Astrocyte (in vitro differentiated cells and primary cell): ENCODE measurements at regions not wholly inside any gene's neighbourhood (a gene's known extent, or its start where the extent isn't known, plus 50 kb on each side); places are given as distances from the start of the nearest gene placed in this dataset.

Source experiments
- DNase-seq: peaks from one replicate; pipeline ENCODE4 v3.0.0-alpha.2; 2010; ENCODE audit warnings: low read depth
- FAIRE-seq: peaks from 2 replicates; lab custom pipeline; 2011; peaks lifted over from hg19 to GRCh38; lab: Jason Lieb, UNC
- H2AFZ ChIP-seq: 2 replicates; pipeline ENCODE4 v1.6.0; 2012; ENCODE audit warnings: low read depth, low read length, inconsistent platforms
- H3K27ac ChIP-seq: 2 replicates; pipeline ENCODE4 v1.5.1; 2011; ENCODE audit warnings: low read depth, low read length, inconsistent platforms
- H3K27me3 ChIP-seq: 2 replicates; pipeline ENCODE4 v1.6.0; 2011; ENCODE audit warnings: low read length, inconsistent platforms; ENCODE audit not compliant: insufficient read depth
- H3K36me3 ChIP-seq: 2 replicates; pipeline ENCODE4 v1.5.1; 2011; ENCODE audit warnings: low read length, inconsistent platforms; ENCODE audit not compliant: insufficient read depth
- H3K4me1 ChIP-seq: 2 replicates; pipeline ENCODE4 v1.5.1; 2011; ENCODE audit warnings: low read length, inconsistent platforms; ENCODE audit not compliant: insufficient read depth
- H3K4me2 ChIP-seq: 2 replicates; pipeline ENCODE4 v1.6.0; 2012; ENCODE audit warnings: low read length, inconsistent platforms
- H3K4me3 ChIP-seq: 2 replicates; pipeline ENCODE4 v1.5.1; 2011; ENCODE audit warnings: low read depth, mild to moderate bottlenecking, low read length, inconsistent platforms; ENCODE audit not compliant: insufficient read depth
- H3K79me2 ChIP-seq: 2 replicates; pipeline ENCODE4 v1.6.0; 2012; ENCODE audit warnings: mild to moderate bottlenecking, low read length, inconsistent platforms; ENCODE audit not compliant: insufficient read depth
- H3K9ac ChIP-seq: 2 replicates; pipeline ENCODE4 v1.6.0; 2012; ENCODE audit warnings: mild to moderate bottlenecking, low read length, inconsistent platforms
- H3K9me3 ChIP-seq: 2 replicates; pipeline ENCODE4 v1.5.1; 2012; ENCODE audit warnings: low read depth, mild to moderate bottlenecking, low read length, inconsistent platforms; ENCODE audit not compliant: insufficient read depth
- H4K20me1 ChIP-seq: 2 replicates; pipeline ENCODE4 v1.6.0; 2012; ENCODE audit warnings: low read length, inconsistent platforms; ENCODE audit not compliant: insufficient read depth
- H3K27ac Mint-ChIP-seq: one replicate; pipeline ENCODE4 v1.8.0; 2021; ENCODE audit warnings: mild to moderate bottlenecking, mixed read lengths; ENCODE audit not compliant: unreplicated experiment
- H3K27me3 Mint-ChIP-seq: one replicate; pipeline ENCODE4 v1.8.0; 2021; ENCODE audit warnings: low read depth, mixed read lengths; ENCODE audit not compliant: unreplicated experiment
- H3K36me3 Mint-ChIP-seq: one replicate; pipeline ENCODE4 v1.8.0; 2021; ENCODE audit warnings: low read depth, mixed read lengths; ENCODE audit not compliant: unreplicated experiment
- H3K4me1 Mint-ChIP-seq: one replicate; pipeline ENCODE4 v1.8.0; 2021; ENCODE audit warnings: low read depth, mixed read lengths; ENCODE audit not compliant: unreplicated experiment
- H3K4me3 Mint-ChIP-seq: one replicate; pipeline ENCODE4 v1.8.0; 2021; ENCODE audit warnings: mild to moderate bottlenecking, moderate library complexity, mixed read lengths; ENCODE audit not compliant: unreplicated experiment
- H3K9me3 Mint-ChIP-seq: one replicate; pipeline ENCODE4 v1.8.0; 2021; ENCODE audit warnings: mild to moderate bottlenecking, mixed read lengths; ENCODE audit not compliant: unreplicated experiment
- EZH2 ChIP-seq: IDR thresholded peaks from 2 replicates; pipeline ENCODE4 v1.6.1; 2012; ENCODE audit warnings: mild to moderate bottlenecking, low read length, inconsistent platforms; ENCODE audit not compliant: insufficient read depth
- TF ChIP-seq, protein P1 (sequence below): IDR thresholded peaks from 2 replicates; pipeline ENCODE4 v1.5.1; 2011; ENCODE audit warnings: low read depth, mild to moderate bottlenecking, inconsistent platforms, low read length, moderate library complexity; ENCODE audit not compliant: insufficient read depth

DNA sequence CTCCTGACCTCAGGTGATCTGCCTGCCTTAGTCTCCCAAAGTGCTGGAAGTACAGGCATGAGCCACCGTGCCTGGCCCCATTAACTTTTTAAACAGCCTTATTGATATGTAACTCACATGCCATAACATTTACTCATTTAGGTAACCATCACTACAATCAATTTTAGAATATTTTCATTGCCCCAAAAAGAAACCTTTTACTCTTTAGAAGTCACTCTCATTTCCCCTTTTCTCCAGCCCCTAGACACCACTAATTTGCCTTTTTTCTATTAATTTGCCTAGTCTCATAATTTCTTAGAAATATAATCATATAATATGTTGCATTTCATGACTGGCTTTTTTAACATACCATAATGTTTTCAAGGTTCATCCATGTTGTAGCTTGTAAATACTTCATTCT lies 57.2 kb upstream of the TACR1 start:
- Histone ChIP-seq H3K36me3 (no peaks in the 10 kb centered on the region), H3K9ac (no peak overlapping the region), H3K4me1 (no peaks in the 10 kb centered on the region), H3K27me3 (no peaks in the 10 kb centered on the region), H3K4me3 (no peak overlapping the region), H2AFZ (no peak overlapping the region), H3K79me2 (no peaks in the 10 kb centered on the region), H4K20me1 (no peaks in the 10 kb centered on the region), H3K9me3 (no peaks in the 10 kb centered on the region), H3K27ac (no peak overlapping the region), H3K4me2 (no peak overlapping the region)
- no peak for FAIRE-seq
- DNase-seq = no peak
- TF ChIP-seq, protein P1, sequence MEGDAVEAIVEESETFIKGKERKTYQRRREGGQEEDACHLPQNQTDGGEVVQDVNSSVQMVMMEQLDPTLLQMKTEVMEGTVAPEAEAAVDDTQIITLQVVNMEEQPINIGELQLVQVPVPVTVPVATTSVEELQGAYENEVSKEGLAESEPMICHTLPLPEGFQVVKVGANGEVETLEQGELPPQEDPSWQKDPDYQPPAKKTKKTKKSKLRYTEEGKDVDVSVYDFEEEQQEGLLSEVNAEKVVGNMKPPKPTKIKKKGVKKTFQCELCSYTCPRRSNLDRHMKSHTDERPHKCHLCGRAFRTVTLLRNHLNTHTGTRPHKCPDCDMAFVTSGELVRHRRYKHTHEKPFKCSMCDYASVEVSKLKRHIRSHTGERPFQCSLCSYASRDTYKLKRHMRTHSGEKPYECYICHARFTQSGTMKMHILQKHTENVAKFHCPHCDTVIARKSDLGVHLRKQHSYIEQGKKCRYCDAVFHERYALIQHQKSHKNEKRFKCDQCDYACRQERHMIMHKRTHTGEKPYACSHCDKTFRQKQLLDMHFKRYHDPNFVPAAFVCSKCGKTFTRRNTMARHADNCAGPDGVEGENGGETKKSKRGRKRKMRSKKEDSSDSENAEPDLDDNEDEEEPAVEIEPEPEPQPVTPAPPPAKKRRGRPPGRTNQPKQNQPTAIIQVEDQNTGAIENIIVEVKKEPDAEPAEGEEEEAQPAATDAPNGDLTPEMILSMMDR = no peak
- no peak for TF ChIP-seq EZH2
- Mint-ChIP-seq H3K27me3 (no peaks in the 10 kb centered on the region), H3K9me3 (peaks cover 5% of the 10 kb centered on the region), H3K27ac (no peak overlapping the region), H3K4me3 (no peak overlapping the region), H3K36me3 (no peaks in the 10 kb centered on the region), H3K4me1 (no peaks in the 10 kb centered on the region)

- H2AFZ ChIP-seq = no peak overlapping the region
- no peak for DNase-seq
- no peak overlapping the region for H3K27ac ChIP-seq
- no peak overlapping the region for H3K4me3 Mint-ChIP-seq
- H3K27me3 ChIP-seq = no peaks in the 10 kb centered on the region
- H3K9ac ChIP-seq = no peak overlapping the region
- no peak for TF ChIP-seq EZH2
- TF ChIP-seq, protein P1 = no peak
- peaks cover 6% of the 10 kb centered on the region for H3K9me3 ChIP-seq
- no peaks in the 10 kb centered on the region for H3K36me3 ChIP-seq
- no peaks in the 10 kb centered on the region for H3K4me1 ChIP-seq
- no peaks in the 10 kb centered on the region for H3K27me3 Mint-ChIP-seq
- no peaks in the 10 kb centered on the region for H3K36me3 Mint-ChIP-seq
- H3K4me1 Mint-ChIP-seq = no peaks in the 10 kb centered on the region
- no peaks in the 10 kb centered on the region for H4K20me1 ChIP-seq
- H3K4me3 ChIP-seq = no peak overlapping the region
- FAIRE-seq = no peak
- H3K79me2 ChIP-seq = no peaks in the 10 kb centered on the region
- H3K9me3 Mint-ChIP-seq = peaks cover 6% of the 10 kb centered on the region
- H3K4me2 ChIP-seq = no peak overlapping the region
- H3K27ac Mint-ChIP-seq = no peak overlapping the region
These were observed 54.2 kb upstream of the TACR1 start for GRCh38 chr2:75253526-75253925.

- peaks cover 6% of the 10 kb centered on the region for H3K9me3 ChIP-seq
- H3K4me1 Mint-ChIP-seq = no peaks in the 10 kb centered on the region
- no peak overlapping the region for H3K27ac ChIP-seq
- no peaks in the 10 kb centered on the region for H3K27me3 Mint-ChIP-seq
- H3K79me2 ChIP-seq = no peaks in the 10 kb centered on the region
- peaks cover 4% of the 10 kb centered on the region for H3K9me3 Mint-ChIP-seq
- no peaks in the 10 kb centered on the region for H3K36me3 Mint-ChIP-seq
- FAIRE-seq (no peak), DNase-seq (no peak)
- TF ChIP-seq EZH2 = no peak
- TF ChIP-seq, protein P1 = no peak
- H3K4me1 ChIP-seq = no peaks in the 10 kb centered on the region
- no peak overlapping the region for H3K4me3 ChIP-seq
- H3K4me3 Mint-ChIP-seq = no peak overlapping the region
- H3K36me3 ChIP-seq = no peaks in the 10 kb centered on the region
- no peaks in the 10 kb centered on the region for H4K20me1 ChIP-seq
- no peak overlapping the region for H3K27ac Mint-ChIP-seq
- no peak overlapping the region for H3K4me2 ChIP-seq
- H3K9ac ChIP-seq = no peak overlapping the region
- no peak overlapping the region for H2AFZ ChIP-seq
- H3K27me3 ChIP-seq = no peaks in the 10 kb centered on the region
These were observed 52.6 kb upstream of the TACR1 start for GRCh38 chr2:75251896-75252295.
